Uterus (tissue), 3 donors: ENCODE measurements at regions not wholly inside any gene's neighbourhood (a gene's known extent, or its start where the extent isn't known, plus 50 kb on each side); places are given as distances from the start of the nearest gene placed in this dataset. TPM values are rescaled to one million over a fixed set of nuclear protein-coding genes. Genes with fewer than 3 reads are reported as not detected.

ENCODE experiments used
- DNase-seq, 2 donors: peaks; one replicate each; pipeline ENCODE4 v3.0.0-alpha.2; 2019 to 2020
- H3K27ac ChIP-seq, 2 donors: fragments of 200-600 bp; sonication (generic); 1 replicate in 1 of 2; 2 replicates in 1 of 2; pipeline ENCODE4 v1.5.1; 2016 to 2018
- H3K27me3 ChIP-seq, 2 donors: fragments of 200-600 bp; sonication (generic); one replicate each; pipeline ENCODE4 v1.5.1; 2018 to 2019; ENCODE audit warnings: control low read depth in 1 of 2
- H3K36me3 ChIP-seq, 2 donors: fragments of 200-600 bp; sonication (generic); one replicate each; pipeline ENCODE4 v1.5.1; 2019; ENCODE audit warnings: control low read depth in 1 of 2
- H3K4me1 ChIP-seq, 2 donors: fragments of 200-600 bp; sonication (generic); one replicate each; pipeline ENCODE4 v1.5.1; 2018 to 2019; ENCODE audit warnings: control low read depth in 1 of 2
- H3K4me3 ChIP-seq, 2 donors: fragments of 200-600 bp; sonication (generic); 1 replicate in 1 of 2; 2 replicates in 1 of 2; pipeline ENCODE4 v1.5.1; 2018 to 2019; ENCODE audit warnings: mild to moderate bottlenecking in 1 of 2
- H3K9me3 ChIP-seq, 2 donors: fragments of 200-600 bp; sonication (generic); one replicate each; pipeline ENCODE4 v1.5.1; 2019; ENCODE audit warnings: control low read depth in 1 of 2
- POLR2A ChIP-seq, 2 donors: fragments of 450-650 bp; IDR thresholded peaks; one replicate each; pipeline ENCODE4 v1.6.1; 2016; ENCODE audit warnings: antibody characterized with exemption in 2 of 2, mild to moderate bottlenecking in 1 of 2, moderate library complexity in 1 of 2
- intact Hi-C: fragments of 100-400 bp; cut with DNase I; formaldehyde crosslinking; loops from one replicate; pipeline ENCODE4 v1.15.1; 2023; ENCODE audit warnings: low total_unique reads
- small RNA-seq: library from RNA; depleted of rRNA; stranded (forward); fragments of <200 nt; gene quantifications from one replicate; pipeline ENCODE3, GENCODE V24; 2016
- TF ChIP-seq, protein P1 (sequence below), 4 experiments: fragments of 200-600 bp in 2 of 4; fragments of 450-650 bp in 2 of 4; sonication (generic) in 2 of 4; IDR thresholded peaks; one replicate each; pipeline ENCODE4 v1.5.1; 2016 to 2019; ENCODE audit warnings: antibody characterized with exemption in 4 of 4, mild to moderate bottlenecking in 2 of 4, moderate library complexity in 1 of 4
- donor health status: DM: yes; HTN: yes; CAD: no.

DNA sequence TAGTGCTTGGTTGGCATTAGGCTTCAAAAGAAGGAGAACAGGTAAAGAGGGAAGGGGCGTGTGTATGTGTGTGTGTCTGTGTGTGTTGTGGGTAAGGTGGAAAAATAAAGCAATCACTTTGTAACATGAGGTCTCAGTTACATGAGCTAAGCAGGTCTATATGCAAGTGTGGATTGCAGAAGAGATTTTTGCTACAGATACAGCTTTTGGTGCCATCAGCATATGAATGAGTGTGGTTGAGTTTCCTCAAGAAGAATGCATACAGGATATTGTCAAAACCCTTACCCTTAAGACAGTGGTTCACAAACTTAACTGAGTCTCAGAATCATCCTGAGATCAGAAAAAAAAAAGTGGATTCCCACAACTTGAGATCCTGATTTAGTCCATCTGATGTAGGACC is 220.5 kb upstream of the HTR2C start:
- no peak for DNase-seq
- TF ChIP-seq POLR2A (IDR thresholded peaks at IDR 0.05), result no peak
- TF ChIP-seq, protein P1, sequence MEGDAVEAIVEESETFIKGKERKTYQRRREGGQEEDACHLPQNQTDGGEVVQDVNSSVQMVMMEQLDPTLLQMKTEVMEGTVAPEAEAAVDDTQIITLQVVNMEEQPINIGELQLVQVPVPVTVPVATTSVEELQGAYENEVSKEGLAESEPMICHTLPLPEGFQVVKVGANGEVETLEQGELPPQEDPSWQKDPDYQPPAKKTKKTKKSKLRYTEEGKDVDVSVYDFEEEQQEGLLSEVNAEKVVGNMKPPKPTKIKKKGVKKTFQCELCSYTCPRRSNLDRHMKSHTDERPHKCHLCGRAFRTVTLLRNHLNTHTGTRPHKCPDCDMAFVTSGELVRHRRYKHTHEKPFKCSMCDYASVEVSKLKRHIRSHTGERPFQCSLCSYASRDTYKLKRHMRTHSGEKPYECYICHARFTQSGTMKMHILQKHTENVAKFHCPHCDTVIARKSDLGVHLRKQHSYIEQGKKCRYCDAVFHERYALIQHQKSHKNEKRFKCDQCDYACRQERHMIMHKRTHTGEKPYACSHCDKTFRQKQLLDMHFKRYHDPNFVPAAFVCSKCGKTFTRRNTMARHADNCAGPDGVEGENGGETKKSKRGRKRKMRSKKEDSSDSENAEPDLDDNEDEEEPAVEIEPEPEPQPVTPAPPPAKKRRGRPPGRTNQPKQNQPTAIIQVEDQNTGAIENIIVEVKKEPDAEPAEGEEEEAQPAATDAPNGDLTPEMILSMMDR (IDR thresholded peaks at IDR 0.05), result no peak
- Histone ChIP-seq H3K9me3 (no peaks in the 10 kb centered on the region), H3K27ac (no peak overlapping the region), H3K36me3 (no peaks in the 10 kb centered on the region), H3K4me3 (no peak overlapping the region), H3K27me3 (peaks cover 0 to 15% of the 10 kb centered on the region in 2 donors), H3K4me1 (no peaks in the 10 kb centered on the region)
- intact Hi-C loops, result no loop called here

DNA sequence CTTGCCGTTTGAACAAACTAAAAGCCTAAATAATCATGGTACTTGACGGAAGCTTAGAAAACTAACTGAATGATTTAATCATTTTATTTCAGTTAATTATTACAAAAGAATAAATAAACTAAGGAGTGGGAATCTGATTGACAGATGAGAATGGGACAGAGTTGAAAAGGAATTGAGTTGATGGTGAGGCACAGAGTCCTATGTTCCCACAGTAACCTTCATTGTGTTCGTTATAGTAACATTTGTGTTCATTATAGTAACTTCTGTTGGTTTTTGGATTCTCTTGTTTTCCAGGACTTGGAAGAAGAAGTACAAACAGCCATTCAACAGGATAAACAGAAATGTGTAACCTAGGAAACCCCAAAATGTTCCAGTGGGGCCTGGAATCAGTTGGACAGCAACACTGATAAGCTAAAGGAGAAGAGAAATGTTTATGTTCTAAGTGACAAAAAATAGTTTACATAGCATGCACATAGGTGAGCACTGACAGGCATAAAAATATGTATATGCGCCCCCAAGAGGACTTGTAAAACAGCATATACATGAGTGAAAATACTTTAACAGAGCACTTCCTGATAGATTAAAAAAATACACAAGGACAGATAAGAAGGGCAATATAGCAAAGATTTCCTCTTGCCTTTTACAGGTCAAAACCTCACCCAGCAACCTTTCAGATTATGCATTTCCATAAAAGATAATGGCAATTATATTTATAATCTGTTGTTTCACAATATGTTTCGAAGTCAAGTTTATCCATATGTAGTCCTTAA is 218.6 kb upstream of the HTR2C start:
- H3K36me3 ChIP-seq, result no peaks in the 10 kb centered on the region
- no peak for DNase-seq
- TF ChIP-seq, protein P1 (IDR thresholded peaks at IDR 0.05), result no peak
- no peak for TF ChIP-seq POLR2A (IDR thresholded peaks at IDR 0.05)
- no peak overlapping the region for H3K27ac ChIP-seq
- H3K4me3 ChIP-seq, result no peak overlapping the region
- H3K4me1 ChIP-seq, result no peaks in the 10 kb centered on the region
- peaks cover 0 to 8% of the 10 kb centered on the region in 2 donors for H3K27me3 ChIP-seq
- no peaks in the 10 kb centered on the region for H3K9me3 ChIP-seq
- intact Hi-C loops, result no loop called here

DNA sequence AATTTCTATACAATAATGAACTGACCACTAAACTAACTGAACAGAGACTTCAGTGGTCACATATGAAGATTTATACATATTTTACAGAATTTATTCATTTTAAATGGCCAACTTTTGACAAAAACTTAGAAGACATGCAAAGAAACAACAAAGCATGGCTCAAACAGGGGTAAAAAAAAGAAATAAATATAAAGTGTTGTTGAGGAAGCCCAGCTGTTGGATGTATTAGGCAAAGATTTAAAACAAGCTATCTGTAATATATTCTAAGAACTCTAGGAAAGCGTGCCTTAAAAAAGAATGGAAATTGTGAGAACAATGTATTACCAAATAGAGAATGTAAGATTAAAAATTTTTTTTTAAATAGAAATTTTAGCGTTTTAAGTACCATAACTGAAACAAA is 210.9 kb upstream of the HTR2C start:
- Histone ChIP-seq H3K27ac (no peak overlapping the region), H3K9me3 (no peaks in the 10 kb centered on the region), H3K27me3 (no peaks in the 10 kb centered on the region), H3K4me1 (no peaks in the 10 kb centered on the region), H3K4me3 (no peak overlapping the region), H3K36me3 (no peaks in the 10 kb centered on the region)
- no peak for TF ChIP-seq POLR2A (IDR thresholded peaks at IDR 0.05)
- TF ChIP-seq, protein P1 (IDR thresholded peaks at IDR 0.05), result no peak
- intact Hi-C loops, result no loop called here
- DNase-seq, result no peak

DNA sequence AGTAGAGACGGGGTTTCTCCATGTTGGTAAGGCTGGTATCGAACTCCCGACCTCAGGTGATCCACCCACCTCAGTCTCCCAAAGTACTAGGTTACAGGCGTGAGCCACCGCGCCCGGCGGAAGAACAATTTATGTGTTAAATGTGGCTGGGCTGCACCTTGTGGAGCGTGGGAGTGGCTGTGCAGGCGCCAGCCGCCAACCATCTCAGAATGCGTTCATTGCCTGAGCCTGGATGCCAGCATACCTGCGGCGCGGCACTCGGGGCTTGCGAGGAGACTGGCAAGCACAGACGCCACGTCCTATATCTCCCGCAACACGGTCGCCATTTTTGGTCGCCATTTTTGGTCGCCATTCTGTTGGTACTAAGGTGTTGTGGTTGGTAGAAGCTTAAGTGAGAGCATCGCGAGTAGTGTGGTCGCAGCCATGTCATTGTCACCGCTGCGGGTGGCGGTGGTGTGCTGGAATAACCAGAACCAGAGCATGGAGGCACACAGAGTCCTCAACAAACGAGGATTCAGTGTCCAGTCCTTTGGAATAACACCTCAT is 193.6 kb upstream of the HTR2C start:
- intact Hi-C loops, result no loop called here
- Histone ChIP-seq H3K27me3 (no peaks in the 10 kb centered on the region), H3K4me3 (no peak overlapping the region), H3K27ac (no peak overlapping the region), H3K36me3 (no peaks in the 10 kb centered on the region), H3K9me3 (no peaks in the 10 kb centered on the region), H3K4me1 (no peaks in the 10 kb centered on the region)
- TF ChIP-seq, protein P1 (IDR thresholded peaks at IDR 0.05), result no peak
- no peak for TF ChIP-seq POLR2A (IDR thresholded peaks at IDR 0.05)
- no peak for DNase-seq

Small RNA genes lying in the stretch of these regions (small RNA-seq; reads per million reads assigned to genes)
- gene AL953862.1, result not detected
